GM10266 (cell line): ENCODE measurements at regions not wholly inside any gene's neighbourhood (a gene's known extent, or its start where the extent isn't known, plus 50 kb on each side); places are given as distances from the start of the nearest gene placed in this dataset.

Experiments
- DNase-seq: peaks from one replicate; pipeline ENCODE4 v3.0.0; 2012; ENCODE audit errors: extremely low spot score
- CTCF ChIP-seq: IDR thresholded peaks from 2 replicates; pipeline ENCODE4 v1.5.1; 2012; ENCODE audit warnings: mild to moderate bottlenecking, low read depth; ENCODE audit not compliant: control insufficient read depth, insufficient read depth; ENCODE audit errors: missing control alignments

GRCh38 chr1:113255720-113256347 is 134.5 kb upstream of the MAGI3 start:
- no peak for TF ChIP-seq CTCF
- no peak for DNase-seq

GRCh38 chr1:113256348-113256729 is 134.0 kb upstream of the MAGI3 start:
- TF ChIP-seq CTCF, result no peak

GRCh38 chr1:113259988-113260387 is 130.3 kb upstream of the MAGI3 start:
- TF ChIP-seq CTCF, result no peak
- no peak for DNase-seq

More at GRCh38 chr1:113256348-113256729, 134.0 kb upstream of the MAGI3 start:
- no peak for DNase-seq

GRCh38 chr1:113265196-113265595 is 125.1 kb upstream of the MAGI3 start:
- DNase-seq, result no peak

GRCh38 chr1:113266788-113267187 is 123.5 kb upstream of the MAGI3 start:
- TF ChIP-seq CTCF, result no peak
- DNase-seq, result no peak

More at GRCh38 chr1:113265196-113265595, 125.1 kb upstream of the MAGI3 start:
- no peak for TF ChIP-seq CTCF

GRCh38 chr1:113269168-113269963 is 120.9 kb upstream of the MAGI3 start:
- no peak for DNase-seq
- no peak for TF ChIP-seq CTCF

GRCh38 chr1:113271039-113271438 is 119.3 kb upstream of the MAGI3 start:
- TF ChIP-seq CTCF, result no peak
- no peak for DNase-seq
